HG02943 (cell line): ENCODE measurements at regions not wholly inside any gene's neighbourhood (a gene's known extent, or its start where the extent isn't known, plus 50 kb on each side); places are given as distances from the start of the nearest gene placed in this dataset.
"Not testable (repeated sequence)": the region's sequence is repeated elsewhere in the genome, so short reads cannot be mapped to it uniquely, and the experiment has no call there.

Experiments used
- ATAC-seq: cut with Tn5 transposase; IDR thresholded peaks from one replicate; pipeline ENCODE4 v1.9.1; 2021; ENCODE audit warnings: mild to moderate bottlenecking, low read depth, moderate library complexity; ENCODE audit not compliant: unreplicated experiment

DNA sequence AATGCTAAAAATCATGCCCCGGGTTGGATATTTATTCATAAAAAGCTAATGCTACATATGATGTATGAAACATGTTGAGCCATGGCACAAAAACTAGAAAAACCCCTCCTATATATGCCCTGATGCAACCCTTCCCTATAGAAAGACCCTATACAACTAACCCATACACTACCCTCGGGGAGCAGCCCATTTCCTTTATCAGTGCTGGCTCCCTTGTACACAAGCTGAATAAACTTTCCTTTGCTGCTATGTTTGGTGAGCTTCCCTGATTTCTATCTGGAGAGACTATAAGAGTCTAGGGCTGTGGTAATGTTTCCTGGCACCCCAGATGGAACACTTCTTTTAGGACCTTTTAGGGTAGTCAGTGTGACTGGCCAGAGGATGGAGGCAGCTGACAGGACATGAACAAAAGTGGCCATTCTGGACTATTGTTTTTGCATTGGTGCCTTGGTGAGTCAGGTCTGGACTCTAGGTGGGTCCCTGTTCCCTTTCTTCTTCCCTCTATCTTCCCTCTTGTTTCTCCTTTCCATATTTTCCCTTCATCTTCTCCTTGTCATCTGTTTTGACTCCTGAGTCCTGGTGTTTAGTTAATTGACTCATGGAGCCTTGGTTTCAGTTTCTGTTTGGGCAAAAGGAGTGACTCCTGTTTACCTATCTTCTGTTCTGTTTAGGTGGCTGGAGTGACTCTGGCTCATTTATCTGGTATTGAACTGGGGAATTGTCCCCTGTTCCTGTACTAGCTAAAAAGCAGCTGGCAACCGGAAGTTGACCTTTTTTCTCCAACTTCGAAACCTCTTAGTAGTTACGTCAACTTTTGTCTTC is 1321.8 kb upstream of the PCDH9 start:
- no peak for ATAC-seq

- ATAC-seq, result peak; percentile 81
Observed at GRCh38 chr13:68550330-68550729, 1320.2 kb upstream of the PCDH9 start.

- ATAC-seq, result no peak
Observed at GRCh38 chr13:68540244-68540643, 1310.1 kb upstream of the PCDH9 start.

GRCh38 chr13:68535329-68535728 is 1305.2 kb upstream of the PCDH9 start:
- peak; percentile 62 for ATAC-seq

- not testable (repeated sequence) for ATAC-seq
Observed at GRCh38 chr13:68527167-68527566, 1297.0 kb upstream of the PCDH9 start.

DNA sequence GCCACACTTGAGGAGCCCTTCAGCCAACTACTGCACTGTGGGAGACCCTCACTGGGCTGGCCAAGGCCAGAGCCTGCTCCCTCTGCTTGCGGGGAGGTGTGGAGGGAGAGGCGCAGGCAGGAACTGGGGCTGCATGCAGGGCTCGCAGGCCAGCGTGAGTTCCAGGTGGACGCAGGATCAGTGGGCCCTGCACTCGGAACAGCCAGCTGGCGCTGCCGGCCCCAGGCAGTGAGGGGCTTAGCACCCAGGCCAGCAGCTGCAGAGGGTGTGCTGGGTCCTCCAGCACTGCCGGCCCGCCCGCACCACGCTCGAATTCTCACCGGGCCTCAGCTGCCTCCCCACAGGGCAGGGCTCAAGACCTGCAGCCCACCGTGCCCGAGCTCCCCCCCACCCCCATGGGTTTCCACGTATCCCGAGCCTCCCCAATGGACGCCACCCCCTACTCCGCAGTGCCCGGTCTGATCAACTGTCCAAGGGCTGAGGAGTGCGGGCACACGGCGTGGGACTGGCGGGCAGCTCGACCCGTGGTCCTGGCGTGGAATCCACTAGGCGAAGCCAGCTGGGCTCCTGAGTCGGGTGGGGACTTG is 1293.8 kb upstream of the PCDH9 start:
- no peak for ATAC-seq

GRCh38 chr13:68522184-68522583 is 1292.0 kb upstream of the PCDH9 start:
- no peak for ATAC-seq

GRCh38 chr13:68509734-68510621 is 1279.8 kb upstream of the PCDH9 start:
- peak; percentile 76 for ATAC-seq

- ATAC-seq, result no peak
Observed at GRCh38 chr13:68506888-68507551, 1276.9 kb upstream of the PCDH9 start.

GRCh38 chr13:68490594-68490993 is 1260.5 kb upstream of the PCDH9 start:
- ATAC-seq, result no peak

- ATAC-seq, result no peak
Observed at GRCh38 chr13:68481130-68481529, 1251.0 kb upstream of the PCDH9 start.

GRCh38 chr13:68473834-68474326 is 1243.7 kb upstream of the PCDH9 start:
- no peak for ATAC-seq

- no peak for ATAC-seq
Observed at GRCh38 chr13:68467160-68467559, 1237.0 kb upstream of the PCDH9 start.

DNA sequence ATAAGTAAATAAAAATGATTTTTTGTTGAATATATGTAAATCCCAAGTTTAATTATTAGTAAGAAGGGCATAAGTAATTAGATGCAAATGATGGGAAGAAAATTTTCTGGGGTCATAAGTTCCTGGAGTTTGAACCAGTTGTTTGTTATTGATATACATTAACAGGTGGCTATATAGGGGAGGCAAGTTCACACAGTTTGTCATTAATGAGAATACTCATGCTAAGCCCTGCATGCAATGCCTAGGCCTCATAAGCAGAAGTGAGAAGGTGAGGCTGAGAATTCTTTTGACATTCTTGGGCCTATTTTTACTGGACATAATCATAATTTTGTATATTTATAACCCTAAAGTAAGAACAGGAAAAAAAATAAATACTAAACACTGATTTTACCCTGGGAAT is 1210.7 kb upstream of the PCDH9 start:
- no peak for ATAC-seq

GRCh38 chr13:68439817-68440216 is 1209.7 kb upstream of the PCDH9 start:
- ATAC-seq, result no peak

GRCh38 chr13:68428292-68428691 is 1198.2 kb upstream of the PCDH9 start:
- no peak for ATAC-seq

DNA sequence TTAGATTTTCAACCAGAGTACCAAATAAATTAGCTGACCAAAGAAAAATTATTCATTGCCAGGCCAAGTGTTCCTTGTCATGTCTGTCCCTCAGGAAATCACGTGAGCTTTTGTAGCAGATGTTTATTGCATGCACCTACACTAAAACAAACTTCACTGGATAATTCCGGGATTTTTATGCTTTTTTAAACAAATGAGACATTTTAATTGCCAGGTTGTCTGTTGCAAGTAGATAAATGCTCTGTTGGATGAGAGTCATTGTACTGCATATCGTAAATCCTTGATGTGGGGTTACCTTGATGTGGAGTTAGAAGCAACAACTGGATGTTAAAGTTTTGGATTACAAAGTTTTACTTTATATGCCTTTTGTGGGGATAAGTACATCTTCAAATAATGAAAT is 1187.7 kb upstream of the PCDH9 start:
- ATAC-seq, result no peak

GRCh38 chr13:68410007-68410406 is 1179.9 kb upstream of the PCDH9 start:
- no peak for ATAC-seq

DNA sequence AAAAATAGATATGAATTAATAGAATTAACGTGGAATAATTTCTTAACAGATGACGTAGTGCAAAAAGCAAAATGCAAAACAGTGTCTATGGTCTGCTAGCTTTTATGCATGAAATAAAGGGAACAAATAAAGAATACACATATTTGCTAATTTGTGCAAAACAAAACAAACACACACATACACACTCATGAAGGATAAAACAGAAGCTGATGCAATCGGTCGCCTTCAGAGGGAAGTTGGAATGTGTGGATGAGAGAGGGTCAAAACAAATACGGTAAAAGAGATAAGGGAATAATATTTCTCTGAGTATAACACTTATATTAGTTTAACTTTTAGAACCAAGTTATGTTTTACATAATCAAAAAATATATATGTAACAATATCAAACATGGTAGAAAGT is 1160.9 kb upstream of the PCDH9 start:
- no peak for ATAC-seq

GRCh38 chr13:68386808-68387207 is 1156.7 kb upstream of the PCDH9 start:
- no peak for ATAC-seq
